BE2C (cell line): ENCODE measurements at regions not wholly inside any gene's neighbourhood (a gene's known extent, or its start where the extent isn't known, plus 50 kb on each side); places are given as distances from the start of the nearest gene placed in this dataset.

Source experiments
- DNase-seq: peaks from one replicate; pipeline ENCODE4 v3.0.0-alpha.2; 2020
- H3K27me3 ChIP-seq: fragments of 250-450 bp; sonication (Bioruptor Pico); 2 replicates; pipeline ENCODE4 v1.5.1; 2020; ENCODE audit warnings: mild to moderate bottlenecking
- H3K36me3 ChIP-seq: fragments of 250-450 bp; sonication (Bioruptor Pico); 2 replicates; pipeline ENCODE4 v1.5.1; 2020; ENCODE audit warnings: mild to moderate bottlenecking
- H3K4me1 ChIP-seq: fragments of 250-450 bp; sonication (Bioruptor Pico); 2 replicates; pipeline ENCODE4 v1.5.1; 2020
- H3K4me3 ChIP-seq: 2 replicates; pipeline ENCODE4 v1.5.1; 2011; ENCODE audit warnings: low read depth, low read length
- H3K9me3 ChIP-seq: fragments of 250-450 bp; sonication (Bioruptor Pico); 2 replicates; pipeline ENCODE4 v1.5.1; 2020
- TF ChIP-seq, protein P1 (sequence below): IDR thresholded peaks from 2 replicates; pipeline ENCODE4 v1.5.1; 2012; ENCODE audit warnings: mild to moderate bottlenecking, low read depth, low read length

DNA sequence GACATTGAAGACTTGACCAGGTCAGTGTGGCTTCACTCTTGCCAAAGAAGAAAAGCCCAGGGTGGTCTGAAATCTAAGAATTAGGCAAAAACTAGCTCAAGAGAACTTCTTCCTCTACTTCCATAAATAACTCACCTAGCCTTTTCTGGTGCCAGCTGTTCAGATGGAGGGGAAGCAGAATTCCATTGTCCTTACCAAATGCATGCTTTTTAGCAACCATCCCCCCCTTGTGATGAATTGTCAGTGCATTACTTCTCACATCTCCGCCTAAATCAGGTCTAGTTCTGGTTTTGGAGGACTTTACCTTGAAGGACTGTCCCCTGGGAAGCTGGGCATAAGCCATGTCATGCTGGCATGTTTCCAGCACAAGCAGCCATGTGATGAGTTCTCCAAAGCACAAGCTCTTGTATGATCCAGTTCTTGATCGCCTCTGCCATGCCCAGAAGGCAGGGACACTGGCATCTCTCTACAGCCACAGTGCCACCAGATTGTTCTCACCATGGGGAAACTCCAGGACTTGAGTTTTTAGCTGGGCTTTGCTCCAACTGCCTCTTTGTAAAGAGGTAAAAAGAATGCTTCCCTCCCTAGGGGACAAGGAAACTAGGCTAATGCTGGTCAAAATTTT, 96.4 kb upstream of the IL12A start:
- TF ChIP-seq, protein P1, sequence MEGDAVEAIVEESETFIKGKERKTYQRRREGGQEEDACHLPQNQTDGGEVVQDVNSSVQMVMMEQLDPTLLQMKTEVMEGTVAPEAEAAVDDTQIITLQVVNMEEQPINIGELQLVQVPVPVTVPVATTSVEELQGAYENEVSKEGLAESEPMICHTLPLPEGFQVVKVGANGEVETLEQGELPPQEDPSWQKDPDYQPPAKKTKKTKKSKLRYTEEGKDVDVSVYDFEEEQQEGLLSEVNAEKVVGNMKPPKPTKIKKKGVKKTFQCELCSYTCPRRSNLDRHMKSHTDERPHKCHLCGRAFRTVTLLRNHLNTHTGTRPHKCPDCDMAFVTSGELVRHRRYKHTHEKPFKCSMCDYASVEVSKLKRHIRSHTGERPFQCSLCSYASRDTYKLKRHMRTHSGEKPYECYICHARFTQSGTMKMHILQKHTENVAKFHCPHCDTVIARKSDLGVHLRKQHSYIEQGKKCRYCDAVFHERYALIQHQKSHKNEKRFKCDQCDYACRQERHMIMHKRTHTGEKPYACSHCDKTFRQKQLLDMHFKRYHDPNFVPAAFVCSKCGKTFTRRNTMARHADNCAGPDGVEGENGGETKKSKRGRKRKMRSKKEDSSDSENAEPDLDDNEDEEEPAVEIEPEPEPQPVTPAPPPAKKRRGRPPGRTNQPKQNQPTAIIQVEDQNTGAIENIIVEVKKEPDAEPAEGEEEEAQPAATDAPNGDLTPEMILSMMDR, result no peak
- Histone ChIP-seq H3K4me1 (peaks cover 59% of the 10 kb centered on the region), H3K4me3 (no peak overlapping the region), H3K9me3 (no peaks in the 10 kb centered on the region), H3K27me3 (no peaks in the 10 kb centered on the region), H3K36me3 (peaks cover 88% of the 10 kb centered on the region)
- peak; percentile 63 for DNase-seq

DNA sequence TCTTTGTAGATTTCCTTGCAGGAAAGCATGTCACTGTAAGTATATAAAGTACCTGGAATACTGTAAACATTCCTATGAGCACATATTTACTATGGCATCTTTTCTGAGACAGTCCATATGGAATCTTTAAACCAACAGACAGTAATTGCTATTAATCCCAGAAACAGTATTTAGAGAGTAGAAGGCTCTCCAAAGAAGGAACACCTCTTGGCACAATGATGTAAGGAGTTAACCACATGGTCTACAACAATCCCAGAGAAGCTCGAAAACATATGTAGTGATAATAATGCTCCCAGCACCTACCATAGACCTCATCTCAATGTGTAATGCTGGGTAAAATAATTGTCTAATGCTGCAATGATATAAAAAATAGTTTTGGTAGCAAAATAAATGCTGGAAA, 95.8 kb upstream of the IL12A start:
- peaks cover 88% of the 10 kb centered on the region for H3K36me3 ChIP-seq
- H3K4me1 ChIP-seq, result peaks cover 61% of the 10 kb centered on the region
- DNase-seq, result no peak
- H3K4me3 ChIP-seq, result no peak overlapping the region
- H3K9me3 ChIP-seq, result no peaks in the 10 kb centered on the region
- TF ChIP-seq, protein P1, result no peak
- H3K27me3 ChIP-seq, result no peaks in the 10 kb centered on the region

DNA sequence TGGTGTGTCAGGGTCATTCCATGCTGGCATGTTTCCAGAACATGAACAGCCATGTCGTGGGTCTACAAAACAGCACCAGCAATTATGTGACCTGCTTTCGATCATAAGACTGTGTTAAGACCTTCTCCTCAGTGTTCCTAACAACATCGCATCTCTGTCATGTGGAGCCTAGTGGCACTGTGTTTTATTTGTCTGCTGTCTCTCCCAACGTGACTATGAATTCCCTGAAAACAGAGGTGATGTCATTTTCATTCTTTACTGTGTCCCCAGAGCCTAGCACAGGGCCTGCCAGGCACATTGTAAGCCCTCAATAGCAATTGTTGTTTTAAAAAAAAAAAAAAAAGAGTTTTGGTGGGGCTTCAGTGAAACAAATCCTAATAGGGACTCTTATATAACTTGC, 94.2 kb upstream of the IL12A start:
- Histone ChIP-seq H3K9me3 (no peaks in the 10 kb centered on the region), H3K36me3 (peaks cover 88% of the 10 kb centered on the region), H3K4me3 (no peak overlapping the region), H3K27me3 (no peaks in the 10 kb centered on the region), H3K4me1 (peaks cover 52% of the 10 kb centered on the region)
- TF ChIP-seq, protein P1, result no peak
- peak; percentile 32 for DNase-seq

DNA sequence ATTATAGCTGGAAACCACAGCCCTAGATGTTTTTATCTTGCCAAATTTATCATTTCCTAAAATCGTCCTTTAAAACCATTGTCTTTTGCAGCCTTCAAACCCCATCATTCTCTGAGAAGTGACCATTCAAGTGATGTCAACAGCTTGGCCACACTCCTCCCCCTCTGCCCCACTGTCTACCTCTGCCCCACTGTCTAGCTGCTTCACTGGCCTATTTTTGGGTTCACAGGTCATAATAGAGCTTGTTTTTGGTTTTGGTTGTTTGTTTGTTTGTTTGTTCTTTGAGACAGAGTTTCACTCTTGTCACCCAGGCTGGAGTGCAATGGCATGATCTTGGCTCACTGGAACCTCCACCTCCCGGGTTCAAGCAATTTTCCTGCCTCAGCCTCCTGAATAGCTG, 93.2 kb upstream of the IL12A start:
- Histone ChIP-seq H3K36me3 (peaks cover 87% of the 10 kb centered on the region), H3K27me3 (no peaks in the 10 kb centered on the region), H3K9me3 (no peaks in the 10 kb centered on the region), H3K4me1 (peaks cover 52% of the 10 kb centered on the region), H3K4me3 (no peak overlapping the region)
- TF ChIP-seq, protein P1, result no peak
- no peak for DNase-seq

DNA sequence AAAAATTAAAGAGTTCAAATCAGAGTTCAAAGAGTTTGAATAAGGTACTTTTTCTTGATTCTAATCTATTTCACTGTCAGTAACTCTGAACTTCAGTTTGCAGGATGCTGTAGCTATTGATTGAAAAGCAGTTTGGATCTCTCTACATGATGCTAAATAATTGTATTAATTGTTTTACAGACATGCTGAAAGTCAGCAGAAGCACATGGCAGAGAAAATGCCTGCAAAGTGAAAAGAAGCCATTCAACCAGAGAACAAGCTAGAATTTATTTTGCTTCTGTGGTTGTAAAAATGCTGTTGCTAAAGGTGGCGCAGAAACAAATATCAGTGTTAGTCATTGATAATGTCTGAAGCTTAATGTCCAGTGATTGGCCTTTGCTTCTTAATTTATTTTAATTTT, 92.1 kb upstream of the IL12A start:
- Histone ChIP-seq H3K36me3 (peaks cover 81% of the 10 kb centered on the region), H3K4me1 (peaks cover 57% of the 10 kb centered on the region), H3K9me3 (no peaks in the 10 kb centered on the region), H3K4me3 (no peak overlapping the region), H3K27me3 (no peaks in the 10 kb centered on the region)
- TF ChIP-seq, protein P1, result no peak
- DNase-seq, result no peak

DNA sequence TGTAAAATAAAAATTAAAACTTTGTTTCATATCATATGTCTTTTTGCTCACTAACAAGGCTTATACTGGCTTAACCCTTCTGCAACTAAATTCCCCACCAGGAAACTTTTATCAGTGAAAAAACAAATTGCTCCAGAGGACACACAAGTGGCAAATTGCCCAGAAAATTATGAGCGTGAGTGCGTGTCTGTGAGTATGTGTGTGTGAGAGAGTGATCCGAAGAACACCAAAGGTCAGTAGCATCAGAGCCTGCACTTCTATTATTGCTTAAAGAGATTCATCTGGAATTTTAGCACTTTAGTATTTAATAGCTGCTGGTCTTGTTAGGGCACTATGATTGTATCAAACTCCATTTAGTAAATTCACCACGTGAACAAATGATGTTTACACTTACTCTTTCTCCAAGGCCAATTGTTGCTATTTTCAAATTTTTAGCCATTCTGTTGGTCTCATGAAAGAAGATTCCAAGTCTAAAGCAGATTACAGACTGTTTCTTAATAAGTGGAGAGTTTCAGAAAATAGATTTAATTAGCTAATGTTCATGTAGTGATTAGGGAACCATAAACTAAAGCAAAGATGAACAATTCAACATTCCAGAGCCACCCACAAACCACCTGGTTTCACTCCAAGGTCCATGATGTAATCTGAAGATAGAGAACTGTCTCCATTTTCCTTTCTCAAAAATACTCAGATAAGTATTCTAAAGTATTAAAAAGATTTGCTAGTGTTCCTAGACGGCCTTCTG, 91.1 kb upstream of the IL12A start:
- Histone ChIP-seq H3K4me3 (no peak overlapping the region), H3K9me3 (no peaks in the 10 kb centered on the region), H3K36me3 (peaks cover 71% of the 10 kb centered on the region), H3K4me1 (peaks cover 47% of the 10 kb centered on the region), H3K27me3 (no peaks in the 10 kb centered on the region)
- peak; percentile 37 for DNase-seq
- TF ChIP-seq, protein P1, result no peak
